GM19240 (cell line): ENCODE measurements at regions not wholly inside any gene's neighbourhood (a gene's known extent, or its start where the extent isn't known, plus 50 kb on each side); places are given as distances from the start of the nearest gene placed in this dataset.
"Not testable (repeated sequence)": the region's sequence is repeated elsewhere in the genome, so short reads cannot be mapped to it uniquely, and the experiment has no call there.

ENCODE experiments used
- DNase-seq: peaks from one replicate; pipeline ENCODE4 v3.0.0; 2011; ENCODE audit warnings: low spot score; ENCODE audit not compliant: insufficient read length

GRCh38 chr13:48583859-48584311, 51.0 kb upstream of the RCBTB2 start:
- DNase-seq, result no peak

DNA sequence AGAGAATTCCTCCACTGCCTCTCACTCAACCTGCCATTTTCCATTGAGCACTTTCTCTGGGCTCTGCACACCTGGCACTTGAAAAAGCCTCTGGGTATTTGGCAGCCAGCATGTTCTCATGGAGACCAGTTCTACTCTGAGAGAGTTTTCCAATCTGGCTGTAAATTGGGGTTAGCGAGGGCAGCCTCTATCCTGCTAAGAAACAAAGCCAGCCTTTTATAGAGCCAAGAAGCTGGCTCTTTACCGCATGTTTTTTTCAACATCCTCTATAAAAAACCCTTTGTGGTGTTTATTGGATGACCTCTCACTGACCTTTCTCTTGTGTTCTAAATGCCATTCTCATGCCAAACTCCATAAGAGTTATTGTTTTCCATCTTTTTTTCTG, 52.6 kb upstream of the RCBTB2 start:
- DNase-seq, result no peak

- DNase-seq, result no peak
Measured at GRCh38 chr13:48586591-48587103, 53.8 kb upstream of the RCBTB2 start.

DNA sequence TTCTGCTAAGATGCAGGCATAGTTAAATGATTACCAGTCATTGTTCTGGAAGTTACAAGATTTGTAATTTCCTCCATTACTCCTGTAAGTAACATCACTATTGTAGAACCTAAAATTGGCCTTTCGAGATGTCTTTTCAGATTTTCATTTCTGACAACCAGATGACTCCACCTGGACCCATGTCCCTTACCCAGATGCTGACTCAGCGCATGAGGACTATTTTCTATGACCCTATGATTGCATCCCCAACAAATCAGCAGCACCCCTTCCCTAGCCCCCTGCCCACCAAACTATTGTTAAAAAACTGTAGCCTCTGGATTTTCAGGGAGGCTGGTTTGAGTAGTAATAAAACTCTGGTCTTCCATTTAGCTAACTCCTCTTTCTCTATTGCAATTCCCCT, 55.2 kb upstream of the RCBTB2 start:
- DNase-seq, result no peak

DNA sequence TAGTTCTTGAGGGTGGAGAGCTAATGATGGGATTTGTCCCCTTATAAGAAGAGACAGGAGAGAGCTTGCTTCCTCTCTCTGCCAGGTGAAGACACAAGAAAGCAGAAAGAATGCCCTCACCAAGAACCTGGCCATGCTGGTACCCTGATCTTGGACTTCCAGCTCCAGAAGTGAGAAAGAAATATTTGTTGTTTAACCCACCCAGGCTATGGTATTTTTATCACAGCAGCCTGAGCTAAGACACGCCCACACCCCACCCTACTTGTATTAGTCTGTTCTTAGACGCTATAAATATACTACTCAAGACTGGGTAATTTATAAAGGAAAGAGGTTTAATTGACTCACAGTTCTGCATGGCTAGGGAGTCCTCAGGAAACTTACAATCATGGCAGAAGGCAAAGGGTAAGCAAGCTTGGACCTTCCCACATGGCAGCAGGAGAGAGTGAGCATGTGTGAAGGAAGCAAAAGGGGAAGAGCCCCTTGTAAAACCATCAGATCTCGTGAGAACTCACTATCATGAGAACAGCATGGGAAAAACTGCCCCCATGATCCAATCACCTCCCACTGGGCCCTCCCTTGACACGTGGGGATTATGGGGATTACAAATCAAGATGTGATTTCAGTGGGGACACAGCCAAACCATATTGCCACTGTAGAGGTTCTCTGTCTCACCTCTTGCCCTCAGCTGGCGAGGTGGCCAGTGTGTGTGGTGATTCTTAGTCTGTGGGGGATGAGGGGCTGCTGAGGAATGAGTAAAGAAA, 57.4 kb upstream of the RCBTB2 start:
- DNase-seq, result no peak

DNA sequence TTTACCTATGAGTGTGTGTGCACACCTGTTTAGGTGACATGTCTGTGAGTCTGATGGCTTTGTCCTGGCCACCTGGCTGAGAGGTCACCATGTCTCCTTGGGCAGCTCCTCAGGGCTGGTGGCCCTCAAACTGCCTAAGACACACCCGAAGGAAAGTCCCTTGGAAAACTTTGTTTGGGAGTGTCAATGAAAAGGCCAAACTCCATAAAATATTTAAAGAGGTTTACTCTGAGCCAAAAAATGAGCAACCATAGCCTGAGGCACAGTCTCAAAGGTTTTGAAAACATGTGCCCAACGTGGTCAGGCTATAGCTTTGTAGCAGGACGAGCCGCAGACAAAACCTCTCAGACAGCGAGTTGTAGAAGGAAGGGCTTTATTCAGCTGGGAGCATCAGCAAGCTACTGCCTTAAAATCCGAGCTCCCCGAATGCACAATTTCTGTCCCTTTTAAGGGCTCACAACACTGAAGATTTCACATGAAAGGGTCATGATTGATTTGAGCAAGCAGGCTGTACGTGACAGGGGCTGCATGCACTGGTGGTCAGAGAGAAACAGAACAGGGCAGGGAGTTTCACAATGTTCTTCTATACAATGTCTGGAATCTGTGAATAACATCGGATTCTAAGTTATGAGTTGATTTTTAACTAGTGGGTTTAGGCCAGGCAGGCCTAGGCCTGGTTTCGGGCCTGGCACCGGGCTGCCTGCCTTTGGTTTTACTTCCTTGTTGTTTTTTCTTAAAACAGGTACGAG, 58.4 kb upstream of the RCBTB2 start:
- DNase-seq, result not testable (repeated sequence)

DNA sequence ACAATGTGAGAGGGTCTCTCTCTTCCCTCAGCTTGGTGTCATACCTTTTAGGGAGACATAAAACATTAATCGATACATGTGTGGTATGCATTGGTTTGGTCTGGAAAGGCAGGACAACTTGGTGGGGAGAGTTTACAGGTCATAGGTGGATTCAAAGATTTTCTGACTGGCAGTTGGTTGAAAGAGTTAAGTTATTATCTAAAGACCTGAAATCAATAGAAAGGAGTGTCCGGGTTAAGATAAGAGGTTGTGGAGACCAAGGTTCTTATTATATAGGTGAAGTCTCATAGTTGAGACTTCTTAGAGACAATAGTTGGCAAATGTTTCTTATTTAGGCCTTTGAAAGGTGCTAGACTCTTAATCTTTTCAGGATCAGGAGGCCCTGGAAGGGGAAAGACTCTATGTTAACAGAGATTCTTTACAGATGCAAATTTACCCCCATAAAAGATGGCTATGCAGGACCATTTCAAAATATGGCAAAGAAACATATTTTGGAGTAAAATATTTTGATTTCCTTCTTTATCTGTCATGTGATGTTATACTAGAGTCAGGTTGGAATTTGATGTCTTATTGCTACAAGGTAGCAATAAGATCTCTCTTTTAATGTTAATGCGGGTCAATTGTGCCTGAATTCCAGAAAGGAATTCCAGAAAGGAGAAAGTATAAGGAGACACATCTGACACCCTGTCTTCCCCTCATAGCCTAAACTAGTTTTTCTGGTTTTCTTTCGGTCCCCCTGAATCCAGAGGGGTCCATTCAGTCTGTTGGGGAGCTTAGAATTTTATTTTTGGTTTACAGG, 59.2 kb upstream of the RCBTB2 start:
- no peak for DNase-seq

- no peak for DNase-seq
Measured at GRCh38 chr13:48592688-48593049, 59.8 kb upstream of the RCBTB2 start.

DNA sequence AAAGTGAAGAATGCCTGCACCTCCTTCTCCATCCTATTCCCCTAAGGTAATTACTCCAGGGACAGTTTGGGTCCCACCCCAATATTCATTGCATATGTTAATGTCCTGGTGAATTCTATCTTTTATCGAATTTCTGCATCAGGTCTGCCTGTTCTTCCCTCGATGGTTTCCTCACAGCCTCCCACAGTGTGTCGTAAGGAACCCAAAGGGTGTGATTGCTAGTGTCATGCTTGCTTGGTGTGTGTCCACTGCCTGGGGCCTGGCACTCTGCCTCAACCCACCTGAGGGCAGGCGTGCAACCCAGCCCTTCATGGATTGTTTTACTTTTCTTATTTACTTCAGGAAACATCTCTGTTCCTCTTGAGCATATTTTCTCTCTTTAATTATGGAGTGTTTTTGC, 60.2 kb upstream of the CYSLTR2 start:
- no peak for DNase-seq

DNA sequence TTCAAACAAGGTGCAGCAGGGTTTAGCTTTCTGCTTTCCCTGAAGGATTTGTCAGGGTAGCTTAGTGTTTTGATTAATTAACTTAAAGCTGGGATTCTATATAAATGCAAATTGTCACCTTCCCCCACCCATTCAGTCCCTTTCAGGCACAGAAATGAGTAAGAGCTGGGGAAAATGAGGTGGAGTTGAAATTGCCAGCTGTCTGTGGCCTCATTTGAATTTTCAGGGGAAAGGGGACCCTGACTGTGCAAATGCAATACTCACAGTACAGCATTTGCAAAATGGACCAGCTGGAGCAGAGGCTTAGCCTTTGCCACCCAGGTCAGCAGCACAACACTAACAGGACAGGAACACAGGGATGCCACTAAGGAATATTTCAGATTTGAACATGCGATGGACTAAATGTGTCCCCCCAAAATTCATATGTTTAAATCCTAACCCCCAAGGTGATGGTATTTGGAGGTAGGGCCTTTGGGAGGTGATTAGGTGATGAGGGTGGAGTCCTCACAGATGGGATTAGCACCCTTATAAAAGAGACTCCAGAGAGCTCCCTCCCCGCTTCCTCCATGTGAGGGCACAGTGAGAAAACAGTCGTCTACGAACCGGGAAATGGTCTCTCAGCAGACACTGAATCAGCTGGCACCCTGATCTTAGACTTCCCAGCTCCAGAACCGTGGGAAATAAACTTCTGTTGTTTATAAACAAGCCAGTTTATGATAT, 59.5 kb upstream of the CYSLTR2 start:
- no peak for DNase-seq

DNA sequence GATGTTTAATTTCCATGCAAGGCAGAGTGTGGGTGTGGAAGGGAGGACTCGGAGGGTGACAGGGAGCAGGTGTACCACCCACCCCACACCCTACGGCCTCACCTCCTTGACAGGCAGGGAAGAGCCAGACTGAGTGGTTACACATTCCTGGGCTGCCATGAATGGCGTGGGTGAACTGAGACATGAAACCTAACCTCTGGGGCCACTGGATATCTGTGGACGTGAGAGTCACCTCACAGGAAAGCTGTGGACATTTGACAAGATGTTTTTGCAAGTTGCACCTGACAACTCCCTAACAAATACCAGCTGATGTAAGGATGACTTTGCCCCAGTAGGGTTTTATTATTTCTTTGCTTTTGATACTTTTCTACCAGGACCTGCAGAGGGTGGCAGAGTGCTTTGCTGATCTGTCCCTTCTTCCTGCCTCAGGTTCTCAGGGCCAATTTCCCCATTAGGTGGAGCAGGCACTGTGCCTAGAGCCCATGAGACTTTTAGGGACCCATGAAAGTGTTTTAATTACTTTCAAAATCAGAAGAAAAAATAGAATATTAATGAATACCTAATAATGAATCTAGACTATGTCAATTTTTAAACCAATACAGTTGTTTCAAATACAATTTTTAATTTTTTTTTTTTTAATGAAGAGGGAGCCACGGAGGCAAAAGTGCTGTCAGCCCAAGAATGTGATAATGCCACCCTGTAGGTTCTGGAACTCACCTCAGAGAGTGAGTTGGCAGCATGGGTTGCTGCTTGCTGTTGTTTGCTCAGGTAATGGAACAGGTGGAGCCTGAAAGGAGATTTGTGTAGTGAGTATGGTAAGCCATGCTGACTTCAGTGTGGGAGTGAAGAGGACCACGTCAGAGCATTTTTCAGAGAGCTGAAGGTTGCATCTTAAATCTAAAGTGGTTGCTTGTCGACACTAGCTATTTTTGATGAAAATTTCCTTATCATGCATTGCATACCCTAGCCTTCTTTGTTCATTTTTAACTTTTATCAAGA, 58.0 kb upstream of the CYSLTR2 start:
- peak; percentile 25 for DNase-seq

DNA sequence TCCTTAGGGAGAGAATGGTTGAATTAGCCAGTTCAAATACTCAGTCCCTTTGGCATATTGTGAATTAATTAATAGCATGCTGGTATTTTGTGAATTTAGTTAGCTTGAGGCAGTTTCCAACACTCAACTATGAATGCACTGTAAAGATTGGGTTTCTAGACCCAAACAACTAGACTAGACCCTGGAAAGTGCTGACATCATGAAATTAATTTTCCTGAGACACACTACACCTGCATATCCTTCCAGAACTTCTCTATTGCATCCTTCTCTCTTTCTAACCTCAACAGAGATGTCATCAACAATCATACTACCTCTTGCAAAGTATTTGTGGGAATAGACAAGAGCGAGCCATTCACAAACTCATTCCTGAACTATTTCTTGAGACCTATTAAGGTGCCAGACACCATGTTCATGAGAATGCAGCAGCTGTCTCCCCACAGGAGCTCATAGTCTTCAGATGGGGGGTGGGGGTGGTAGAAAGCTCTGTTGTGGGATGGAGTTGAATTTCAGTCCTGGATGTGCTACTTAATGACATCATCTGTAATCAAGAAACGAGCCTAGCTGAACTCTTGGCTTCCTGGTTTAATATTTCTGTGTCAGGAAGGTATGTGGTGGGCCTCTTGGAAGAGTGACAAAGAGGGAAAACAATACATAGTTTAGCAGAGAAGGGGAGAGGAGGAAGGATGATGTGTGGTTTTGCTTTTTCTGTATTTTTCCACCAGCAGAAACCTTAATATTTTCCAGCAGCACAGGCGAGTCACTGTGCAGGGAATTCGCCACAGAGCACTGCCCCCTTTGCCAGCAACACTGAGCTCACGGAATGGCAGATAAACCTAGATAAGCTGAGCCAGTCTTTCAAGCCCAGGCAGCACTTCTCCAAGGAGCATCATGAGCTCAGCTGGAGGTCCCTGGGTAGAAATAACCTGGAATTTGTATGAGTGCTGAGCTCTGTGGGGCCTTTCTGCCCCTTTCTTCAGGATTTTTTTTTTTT, 53.1 kb upstream of the CYSLTR2 start:
- DNase-seq, result no peak

- DNase-seq, result no peak
Measured at GRCh38 chr13:48602296-48603016, 51.3 kb upstream of the CYSLTR2 start.

DNA sequence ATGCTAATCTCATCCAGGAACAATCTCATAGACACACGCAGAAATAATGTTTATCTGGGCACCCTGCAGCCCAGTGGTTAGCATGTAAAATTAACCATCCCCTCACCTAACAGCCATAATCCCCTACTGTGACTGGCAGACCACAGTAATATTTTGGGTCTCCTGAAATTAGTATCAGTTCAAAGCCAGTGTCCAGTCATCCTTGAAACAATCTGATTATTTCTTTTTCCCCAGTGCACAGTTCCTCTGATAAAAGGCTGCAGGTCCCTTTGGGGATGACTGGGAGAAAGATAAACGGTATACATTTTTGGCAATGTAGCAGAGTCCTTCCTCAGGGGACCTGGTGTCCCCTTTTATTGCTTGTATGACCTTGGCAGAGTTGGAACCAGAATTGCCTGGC, 50.4 kb upstream of the CYSLTR2 start:
- DNase-seq, result no peak
